Psoas muscle (tissue), 7 donors: ENCODE measurements at regions not wholly inside any gene's neighbourhood (a gene's known extent, or its start where the extent isn't known, plus 50 kb on each side); places are given as distances from the start of the nearest gene placed in this dataset.

Source experiments
- ATAC-seq, 4 donors: fragments of 200-7000 bp; cut with Tn5 transposase; one replicate each; pipeline ENCODE4 v1.9.1; 2020; ENCODE audit warnings: moderate library complexity in 3 of 4, mild to moderate bottlenecking in 2 of 4
- DNase-seq, 2 donors: peaks; one replicate each; pipeline ENCODE4 v3.0.0-alpha.2; 2020
- H3K27ac ChIP-seq: fragments of 200-600 bp; one replicate; pipeline ENCODE4 v1.8.0; 2022
- H3K27me3 ChIP-seq, 3 donors: fragments of 200-600 bp in 1 of 3; one replicate each; pipeline versions ENCODE4 v1.6.1 to v1.8.0; 2013 to 2022; ENCODE audit warnings: low read length in 2 of 3, mild to moderate bottlenecking in 2 of 3, moderate library complexity in 1 of 3; ENCODE audit not compliant: insufficient read depth in 3 of 3
- H3K36me3 ChIP-seq, 2 donors: fragments of 200-600 bp in 1 of 2; one replicate each; pipeline versions ENCODE4 v1.6.1 to v1.8.0; 2013 to 2022; ENCODE audit warnings: low read depth in 1 of 2, mild to moderate bottlenecking in 1 of 2, moderate library complexity in 1 of 2; ENCODE audit not compliant: insufficient read depth in 1 of 2
- H3K4me1 ChIP-seq: fragments of 200-600 bp; one replicate; pipeline ENCODE4 v1.8.0; 2022
- H3K4me3 ChIP-seq: fragments of 200-600 bp; one replicate; pipeline ENCODE4 v1.8.0; 2022; ENCODE audit warnings: mild to moderate bottlenecking
- H3K9me3 ChIP-seq: fragments of 200-600 bp; one replicate; pipeline ENCODE4 v1.8.0; 2022
- CTCF ChIP-seq: fragments of 200-600 bp; IDR thresholded peaks from one replicate; pipeline ENCODE4 v1.8.0; 2022; ENCODE audit warnings: antibody characterized with exemption
- WGBS, 3 donors: extraction: QIAGEN DNeasy Blood & Tissue Kit; methylation state at CpG; one replicate each; pipeline versions ENCODE4 v1.1.6 to v1.1.7; 2013; 5-methylcytosine and 5-hydroxymethylcytosine counted together
- intact Hi-C, 2 donors: fragments of 100-400 bp; cut with DNase I; formaldehyde crosslinking; loops; one replicate each; pipeline versions ENCODE4 v1.11.0 to v1.14.2; 2022
- donor health status: healthy with polysubstance abuse.
- donor health status: DM: no; HTN: no; CAD: no; lungs with moderate emphysema.
- donor health status: Bipolar disorder and iron deficiency.
- donor health status: healthy.
- donor health status: DM: yes; HTN: yes; CAD: no.
- donor health status: DM: no; HTN: no; CAD: no.
- donor health status: DM: yes; HTN: yes; CAD: no.

- DNase-seq (no peak), ATAC-seq (no peak)
- no peaks in the 10 kb centered on the region for H3K9me3 ChIP-seq
- no peaks in the 10 kb centered on the region for H3K36me3 ChIP-seq
- no peak for TF ChIP-seq CTCF
- 52 to 81% (median 73%) methylated on average over 2 of the region's 2 CpGs for WGBS, 3 donors
- no peaks in the 10 kb centered on the region for H3K4me1 ChIP-seq
- intact Hi-C loops: loop anchor here (5.0 to 10.0 kb wide), 3 partner anchors 119 to 277 kb away; no protein-coding TSS in a partner anchor
- no peaks in the 10 kb centered on the region for H3K27me3 ChIP-seq
- no peak overlapping the region for H3K4me3 ChIP-seq
- H3K27ac ChIP-seq: no peak overlapping the region
Measured at GRCh38 chr18:54673936-54674335, 82.9 kb downstream of the DYNAP start.

GRCh38 chr18:54675076-54675475, 84.0 kb downstream of the DYNAP start:
- Histone ChIP-seq H3K9me3 (no peaks in the 10 kb centered on the region), H3K4me3 (no peak overlapping the region), H3K27me3 (no peaks in the 10 kb centered on the region), H3K4me1 (no peaks in the 10 kb centered on the region), H3K27ac (no peak overlapping the region), H3K36me3 (no peaks in the 10 kb centered on the region)
- DNase-seq (no peak), ATAC-seq (no peak)
- WGBS, 3 donors: 6 to 29% (median 18%) methylated on average over 1 of the region's 1 CpG
- intact Hi-C loops: loop anchor here (5.0 to 10.0 kb wide), 2 partner anchors 120 to 307 kb away; no protein-coding TSS in a partner anchor
- TF ChIP-seq CTCF: no peak

GRCh38 chr18:54679318-54680149, 88.5 kb downstream of the DYNAP start:
- no peaks in the 10 kb centered on the region for H3K4me1 ChIP-seq
- H3K9me3 ChIP-seq: no peaks in the 10 kb centered on the region
- 25 to 28% (median 28%) methylated on average over 4 of the region's 4 CpGs for WGBS, 3 donors
- no peak overlapping the region for H3K27ac ChIP-seq
- no peaks in the 10 kb centered on the region for H3K27me3 ChIP-seq
- no peak for TF ChIP-seq CTCF
- intact Hi-C loops: loop anchor here (5.0 to 10.0 kb wide), 2 partner anchors 125 to 303 kb away; no protein-coding TSS in a partner anchor
- DNase-seq: no peak
- no peak for ATAC-seq
- no peak overlapping the region for H3K4me3 ChIP-seq
- H3K36me3 ChIP-seq: no peaks in the 10 kb centered on the region

- Histone ChIP-seq H3K9me3 (no peaks in the 10 kb centered on the region), H3K36me3 (no peaks in the 10 kb centered on the region), H3K27ac (no peak overlapping the region), H3K4me1 (no peaks in the 10 kb centered on the region), H3K27me3 (no peaks in the 10 kb centered on the region), H3K4me3 (no peak overlapping the region)
- intact Hi-C loops: no loop called here
- no peak for TF ChIP-seq CTCF
- DNase-seq (no peak), ATAC-seq (no peak)
- WGBS, 3 donors: 25 to 28% (median 28%) methylated on average over 6 of the region's 6 CpGs
Measured at GRCh38 chr18:54684784-54685183, 93.7 kb downstream of the DYNAP start.

- Histone ChIP-seq H3K4me1 (no peaks in the 10 kb centered on the region), H3K36me3 (no peaks in the 10 kb centered on the region), H3K27me3 (no peaks in the 10 kb centered on the region), H3K9me3 (no peaks in the 10 kb centered on the region), H3K4me3 (no peak overlapping the region), H3K27ac (no peak overlapping the region)
- 84 to 89% (median 85%) methylated on average over 2 of the region's 2 CpGs for WGBS, 3 donors
- no peak for TF ChIP-seq CTCF
- DNase-seq (no peak), ATAC-seq (no peak)
- intact Hi-C loops: no loop called here
Measured at GRCh38 chr18:54689319-54689718, 98.3 kb downstream of the DYNAP start.
